HL-60 (cell line): ENCODE measurements at regions not wholly inside any gene's neighbourhood (a gene's known extent, or its start where the extent isn't known, plus 50 kb on each side); places are given as distances from the start of the nearest gene placed in this dataset.
A peak's percentile ranks its signal among the peaks of the same experiment; 100 is the strongest.

ENCODE experiments used
- DNase-seq, 2 experiments: peaks; one replicate each; pipeline ENCODE4 v3.0.0-alpha.2; 2010 to 2020; ENCODE audit warnings: low read depth in 1 of 2, low spot score in 1 of 2
- H3K27ac ChIP-seq: fragments of 250-450 bp; sonication (Bioruptor Pico); replicated peaks from 2 replicates; pipeline ENCODE4 v1.5.1; 2020; ENCODE audit warnings: mild to moderate bottlenecking, moderate library complexity
- H3K27me3 ChIP-seq: fragments of 250-450 bp; sonication (Bioruptor Pico); 2 replicates; pipeline ENCODE4 v1.5.1; 2021; ENCODE audit warnings: mild to moderate bottlenecking, moderate library complexity; ENCODE audit not compliant: insufficient read depth, poor library complexity, severe bottlenecking
- H3K4me3 ChIP-seq: replicated peaks from 2 replicates; pipeline ENCODE4 v1.5.1; 2011; ENCODE audit warnings: mild to moderate bottlenecking, control low read depth, low read length; ENCODE audit not compliant: insufficient read depth
- GABPA ChIP-seq: IDR thresholded peaks from 2 replicates; pipeline ENCODE4 v1.6.1; 2012; ENCODE audit warnings: low read depth
- POLR2AphosphoS5 ChIP-seq: IDR thresholded peaks from 2 replicates; pipeline ENCODE4 v1.6.1; 2012; ENCODE audit warnings: low read depth
- SPI1 ChIP-seq: IDR thresholded peaks from 2 replicates; pipeline ENCODE4 v1.6.1; 2012; ENCODE audit warnings: low read depth, mild to moderate bottlenecking, borderline replicate concordance
- TF ChIP-seq, protein P1 (sequence below): IDR thresholded peaks from 2 replicates; pipeline ENCODE4 v1.6.1; 2012; ENCODE audit warnings: low read depth; ENCODE audit not compliant: insufficient replicate concordance
- TF ChIP-seq, protein P2 (sequence below): IDR thresholded peaks from one replicate; pipeline ENCODE4 v1.5.1; 2011; ENCODE audit warnings: low read length, control low read depth, inconsistent platforms; ENCODE audit not compliant: insufficient read depth

GRCh38 chr5:96483878-96484277 is 50.8 kb upstream of the PCSK1 start:
- no peaks in the 10 kb centered on the region for H3K27me3 ChIP-seq
- no peak overlapping the region for H3K4me3 ChIP-seq
- no peak for DNase-seq
- no peak overlapping the region for H3K27ac ChIP-seq
- no peak for TF ChIP-seq GABPA
- TF ChIP-seq, protein P1, sequence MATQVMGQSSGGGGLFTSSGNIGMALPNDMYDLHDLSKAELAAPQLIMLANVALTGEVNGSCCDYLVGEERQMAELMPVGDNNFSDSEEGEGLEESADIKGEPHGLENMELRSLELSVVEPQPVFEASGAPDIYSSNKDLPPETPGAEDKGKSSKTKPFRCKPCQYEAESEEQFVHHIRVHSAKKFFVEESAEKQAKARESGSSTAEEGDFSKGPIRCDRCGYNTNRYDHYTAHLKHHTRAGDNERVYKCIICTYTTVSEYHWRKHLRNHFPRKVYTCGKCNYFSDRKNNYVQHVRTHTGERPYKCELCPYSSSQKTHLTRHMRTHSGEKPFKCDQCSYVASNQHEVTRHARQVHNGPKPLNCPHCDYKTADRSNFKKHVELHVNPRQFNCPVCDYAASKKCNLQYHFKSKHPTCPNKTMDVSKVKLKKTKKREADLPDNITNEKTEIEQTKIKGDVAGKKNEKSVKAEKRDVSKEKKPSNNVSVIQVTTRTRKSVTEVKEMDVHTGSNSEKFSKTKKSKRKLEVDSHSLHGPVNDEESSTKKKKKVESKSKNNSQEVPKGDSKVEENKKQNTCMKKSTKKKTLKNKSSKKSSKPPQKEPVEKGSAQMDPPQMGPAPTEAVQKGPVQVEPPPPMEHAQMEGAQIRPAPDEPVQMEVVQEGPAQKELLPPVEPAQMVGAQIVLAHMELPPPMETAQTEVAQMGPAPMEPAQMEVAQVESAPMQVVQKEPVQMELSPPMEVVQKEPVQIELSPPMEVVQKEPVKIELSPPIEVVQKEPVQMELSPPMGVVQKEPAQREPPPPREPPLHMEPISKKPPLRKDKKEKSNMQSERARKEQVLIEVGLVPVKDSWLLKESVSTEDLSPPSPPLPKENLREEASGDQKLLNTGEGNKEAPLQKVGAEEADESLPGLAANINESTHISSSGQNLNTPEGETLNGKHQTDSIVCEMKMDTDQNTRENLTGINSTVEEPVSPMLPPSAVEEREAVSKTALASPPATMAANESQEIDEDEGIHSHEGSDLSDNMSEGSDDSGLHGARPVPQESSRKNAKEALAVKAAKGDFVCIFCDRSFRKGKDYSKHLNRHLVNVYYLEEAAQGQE = peak; percentile 93

DNA sequence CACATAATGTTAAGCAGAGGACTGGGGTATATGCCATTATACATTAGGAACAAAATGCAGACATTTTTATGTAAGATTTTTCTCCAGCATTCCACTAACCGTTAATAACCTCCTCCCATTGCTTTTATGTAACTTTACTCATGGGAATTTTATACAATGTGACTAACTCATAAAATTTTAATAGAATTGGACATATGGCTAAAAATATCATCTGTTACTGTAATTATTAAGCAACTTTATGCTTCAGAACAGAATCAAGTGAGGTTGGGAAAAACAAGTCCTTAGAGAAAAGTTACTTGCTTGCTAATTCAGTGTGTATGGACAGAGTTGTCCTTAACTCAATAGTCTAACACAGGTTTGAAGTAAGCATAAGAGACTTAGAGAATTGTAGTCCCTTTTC is 54.8 kb upstream of the PCSK1 start:
- H3K27me3 ChIP-seq = no peaks in the 10 kb centered on the region
- no peak for DNase-seq
- no peak overlapping the region for H3K4me3 ChIP-seq
- TF ChIP-seq POLR2AphosphoS5 (no peak), GABPA (no peak), SPI1 (no peak)
- TF ChIP-seq, protein P1 = no peak
- TF ChIP-seq, protein P2, sequence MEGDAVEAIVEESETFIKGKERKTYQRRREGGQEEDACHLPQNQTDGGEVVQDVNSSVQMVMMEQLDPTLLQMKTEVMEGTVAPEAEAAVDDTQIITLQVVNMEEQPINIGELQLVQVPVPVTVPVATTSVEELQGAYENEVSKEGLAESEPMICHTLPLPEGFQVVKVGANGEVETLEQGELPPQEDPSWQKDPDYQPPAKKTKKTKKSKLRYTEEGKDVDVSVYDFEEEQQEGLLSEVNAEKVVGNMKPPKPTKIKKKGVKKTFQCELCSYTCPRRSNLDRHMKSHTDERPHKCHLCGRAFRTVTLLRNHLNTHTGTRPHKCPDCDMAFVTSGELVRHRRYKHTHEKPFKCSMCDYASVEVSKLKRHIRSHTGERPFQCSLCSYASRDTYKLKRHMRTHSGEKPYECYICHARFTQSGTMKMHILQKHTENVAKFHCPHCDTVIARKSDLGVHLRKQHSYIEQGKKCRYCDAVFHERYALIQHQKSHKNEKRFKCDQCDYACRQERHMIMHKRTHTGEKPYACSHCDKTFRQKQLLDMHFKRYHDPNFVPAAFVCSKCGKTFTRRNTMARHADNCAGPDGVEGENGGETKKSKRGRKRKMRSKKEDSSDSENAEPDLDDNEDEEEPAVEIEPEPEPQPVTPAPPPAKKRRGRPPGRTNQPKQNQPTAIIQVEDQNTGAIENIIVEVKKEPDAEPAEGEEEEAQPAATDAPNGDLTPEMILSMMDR = no peak
- no peak overlapping the region for H3K27ac ChIP-seq

DNA sequence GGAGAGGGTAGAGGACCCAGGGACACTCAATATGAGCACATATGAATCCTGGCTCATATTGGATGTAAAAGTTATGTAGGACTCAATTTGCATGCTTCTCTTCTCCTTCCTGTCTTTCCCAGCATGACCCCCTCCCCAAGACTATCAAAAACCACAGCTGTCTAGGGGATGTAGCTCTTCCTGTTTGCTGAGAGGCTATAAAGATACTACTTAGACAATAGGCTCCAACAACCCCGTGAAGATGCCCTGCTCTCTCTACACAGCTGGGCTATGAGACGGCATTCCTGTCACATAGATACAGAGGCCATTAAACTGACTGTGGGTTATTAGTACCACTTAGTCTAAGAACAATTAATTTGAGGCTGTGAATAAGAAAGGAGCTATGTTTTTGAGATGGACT is 56.5 kb upstream of the PCSK1 start:
- TF ChIP-seq, protein P1 = no peak
- no peak for TF ChIP-seq SPI1
- no peak for TF ChIP-seq GABPA
- TF ChIP-seq, protein P2 = no peak
- TF ChIP-seq POLR2AphosphoS5 = no peak
- Histone ChIP-seq H3K27ac (no peak overlapping the region), H3K4me3 (no peak overlapping the region), H3K27me3 (no peaks in the 10 kb centered on the region)
- DNase-seq = no peak
